Activated CD4-positive, alpha-beta T cell treated with anti-CD3 and anti-CD28 coated beads for 4 hours (primary cell): ENCODE measurements at regions not wholly inside any gene's neighbourhood (a gene's known extent, or its start where the extent isn't known, plus 50 kb on each side); places are given as distances from the start of the nearest gene placed in this dataset.

Source experiments
- DNase-seq, 2 donors: peaks; one replicate each; pipeline ENCODE4 v3.0.0-alpha.2; 2020

GRCh38 chr1:29746076-29746665, 509.8 kb downstream of the PTPRU start:
- DNase-seq = no peak

- no peak for DNase-seq
These were observed 508.6 kb downstream of the PTPRU start for GRCh38 chr1:29744684-29745490.

- no peak for DNase-seq
These were observed 507.6 kb downstream of the PTPRU start for GRCh38 chr1:29743931-29744330.

GRCh38 chr1:29743264-29743663, 506.9 kb downstream of the PTPRU start:
- no peak for DNase-seq

- DNase-seq = no peak
These were observed 502.9 kb downstream of the PTPRU start for GRCh38 chr1:29739176-29739575.

- no peak for DNase-seq
These were observed 500.4 kb downstream of the PTPRU start for GRCh38 chr1:29736582-29737188.

GRCh38 chr1:29732453-29732852, 496.1 kb downstream of the PTPRU start:
- no peak for DNase-seq

- no peak for DNase-seq
These were observed 494.3 kb downstream of the PTPRU start for GRCh38 chr1:29730623-29731022.

- DNase-seq = no peak
These were observed 493.0 kb downstream of the PTPRU start for GRCh38 chr1:29729281-29729680.

- no peak for DNase-seq
These were observed 492.4 kb downstream of the PTPRU start for GRCh38 chr1:29728703-29729102.

GRCh38 chr1:29725262-29725661, 488.9 kb downstream of the PTPRU start:
- no peak for DNase-seq

GRCh38 chr1:29722598-29722997, 486.3 kb downstream of the PTPRU start:
- no peak for DNase-seq

GRCh38 chr1:29719253-29719652, 482.9 kb downstream of the PTPRU start:
- no peak for DNase-seq

- no peak for DNase-seq
These were observed 482.5 kb downstream of the PTPRU start for GRCh38 chr1:29718791-29719190.

GRCh38 chr1:29716306-29716705, 480.0 kb downstream of the PTPRU start:
- DNase-seq = no peak

- DNase-seq = no peak
These were observed 477.5 kb downstream of the PTPRU start for GRCh38 chr1:29713857-29714256.

GRCh38 chr1:29712801-29713200, 476.5 kb downstream of the PTPRU start:
- DNase-seq = no peak

- no peak for DNase-seq
These were observed 475.9 kb downstream of the PTPRU start for GRCh38 chr1:29712284-29712651.

GRCh38 chr1:29711582-29712283, 475.4 kb downstream of the PTPRU start:
- no peak for DNase-seq

- no peak for DNase-seq
These were observed 473.5 kb downstream of the PTPRU start for GRCh38 chr1:29709704-29710280.

GRCh38 chr1:29708796-29709703, 472.7 kb downstream of the PTPRU start:
- no peak for DNase-seq

GRCh38 chr1:29708381-29708780, 472.1 kb downstream of the PTPRU start:
- DNase-seq = no peak
